PFSK-1 (cell line): ENCODE measurements at regions not wholly inside any gene's neighbourhood (a gene's known extent, or its start where the extent isn't known, plus 50 kb on each side); places are given as distances from the start of the nearest gene placed in this dataset.

Source experiments
- POLR2AphosphoS5 ChIP-seq: IDR thresholded peaks from 2 replicates; pipeline ENCODE4 v1.6.1; 2012; ENCODE audit warnings: low read depth, mild to moderate bottlenecking, control low read depth, low read length, moderate library complexity
- REST ChIP-seq, 2 experiments: IDR thresholded peaks; 2 replicates each; pipeline versions ENCODE4 v1.6.1 to v1.8.0; 2011 to 2012; ENCODE audit warnings: low read depth in 2 of 2, low read length in 2 of 2, control low read depth in 1 of 2, inconsistent platforms in 1 of 2, mild to moderate bottlenecking in 1 of 2, moderate library complexity in 1 of 2; ENCODE audit not compliant: insufficient read depth in 1 of 2
- SIN3A ChIP-seq: IDR thresholded peaks from 2 replicates; pipeline ENCODE4 v1.6.1; 2012; ENCODE audit warnings: mild to moderate bottlenecking, low read length, moderate library complexity, borderline replicate concordance; ENCODE audit not compliant: insufficient read depth
- TAF1 ChIP-seq: IDR thresholded peaks from 2 replicates; pipeline ENCODE4 v1.6.1; 2012; ENCODE audit warnings: low read length, control low read depth, borderline replicate concordance; ENCODE audit not compliant: insufficient read depth

GRCh38 chr3:15877813-15878212, 80.0 kb upstream of the ANKRD28 start:
- no peak for TF ChIP-seq TAF1
- no peak for TF ChIP-seq SIN3A
- no peak for TF ChIP-seq POLR2AphosphoS5
- TF ChIP-seq REST (IDR thresholded peaks at IDR 0.05; ENCODE audit: insufficient read depth in 1 of 2, low read depth in 2 of 2, low read length in 2 of 2) = no peak
